Memory B cell (primary cell): ENCODE measurements at regions not wholly inside any gene's neighbourhood (a gene's known extent, or its start where the extent isn't known, plus 50 kb on each side); places are given as distances from the start of the nearest gene placed in this dataset.

Source experiments
- ATAC-seq: fragments of 150-1000 bp; cut with Tn5 transposase; 2 replicates; pipeline ENCODE4 v1.10.0; 2021; ENCODE audit warnings: low read depth, mild to moderate bottlenecking, moderate library complexity
- DNase-seq, 2 donors: peaks; one replicate each; pipeline ENCODE4 v3.0.0; 2022; ENCODE audit warnings: low spot score in 2 of 2
- H3K27ac Mint-ChIP-seq: one replicate; pipeline ENCODE4 v1.8.0; 2022; ENCODE audit warnings: mild to moderate bottlenecking, moderate library complexity, mixed read lengths
- H3K27me3 Mint-ChIP-seq: one replicate; pipeline ENCODE4 v1.8.0; 2022; ENCODE audit warnings: mixed read lengths
- H3K36me3 Mint-ChIP-seq: one replicate; pipeline ENCODE4 v1.8.0; 2022; ENCODE audit warnings: mild to moderate bottlenecking, mixed read lengths
- H3K4me1 Mint-ChIP-seq: one replicate; pipeline ENCODE4 v1.8.0; 2022; ENCODE audit warnings: mixed read lengths
- H3K4me3 Mint-ChIP-seq: one replicate; pipeline ENCODE4 v1.8.0; 2022; ENCODE audit warnings: mild to moderate bottlenecking, moderate library complexity, mixed read lengths
- H3K9me3 Mint-ChIP-seq: one replicate; pipeline ENCODE4 v1.8.0; 2022; ENCODE audit warnings: mixed read lengths

DNA sequence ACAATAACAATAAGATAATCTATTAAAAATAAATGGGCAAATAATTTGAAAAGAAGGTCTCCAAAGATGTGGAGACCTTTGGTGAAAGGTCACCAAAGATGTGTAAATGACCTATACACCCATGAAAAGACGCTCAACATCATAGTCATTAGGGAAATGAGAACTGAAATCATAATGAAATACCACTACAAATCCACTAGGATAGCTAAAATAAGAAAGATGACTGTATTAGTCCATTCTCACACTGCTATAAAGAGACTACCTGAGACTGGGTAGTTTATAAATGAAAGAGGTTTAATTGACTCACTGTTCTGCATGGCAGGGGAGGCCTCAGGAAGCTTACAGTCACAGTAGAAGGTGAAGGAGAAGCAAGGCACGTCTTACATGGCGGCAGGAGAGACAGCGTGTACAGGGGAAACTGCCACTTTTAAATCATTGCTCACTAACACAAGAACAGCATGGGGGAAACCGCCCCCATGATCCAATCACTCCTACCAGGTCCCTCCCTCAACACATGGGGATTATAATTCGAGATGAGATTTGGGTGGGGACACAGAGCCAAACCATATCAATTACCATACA is 339.6 kb downstream of the ENC1 start:
- ATAC-seq (no peak), DNase-seq (no peak)
- Mint-ChIP-seq H3K36me3 (no peaks in the 10 kb centered on the region), H3K9me3 (peaks cover 3% of the 10 kb centered on the region), H3K27me3 (no peaks in the 10 kb centered on the region), H3K27ac (no peak overlapping the region), H3K4me1 (no peaks in the 10 kb centered on the region), H3K4me3 (no peak overlapping the region)

DNA sequence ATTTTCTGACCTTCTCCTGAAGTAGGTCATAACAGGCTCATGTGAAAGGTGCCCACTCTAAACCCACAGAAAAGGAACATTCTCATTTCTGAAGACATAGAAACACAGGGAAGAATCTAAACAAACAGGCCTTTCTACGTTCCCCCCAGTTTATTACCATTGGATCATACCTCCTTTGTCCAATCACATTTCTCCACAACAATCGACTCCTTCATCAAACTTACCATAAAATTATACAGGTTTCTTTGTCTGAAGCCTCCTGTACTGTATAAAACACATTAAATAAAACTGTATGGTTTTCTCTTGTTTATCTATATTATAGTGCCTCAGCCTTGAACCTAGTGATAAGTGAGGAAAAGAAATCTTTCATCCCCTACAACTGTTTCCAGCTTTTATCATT is 340.7 kb downstream of the ENC1 start:
- Mint-ChIP-seq H3K27me3 (no peaks in the 10 kb centered on the region), H3K27ac (no peak overlapping the region), H3K4me1 (no peaks in the 10 kb centered on the region), H3K36me3 (no peaks in the 10 kb centered on the region), H3K4me3 (no peak overlapping the region), H3K9me3 (peaks cover 3% of the 10 kb centered on the region)
- DNase-seq (no peak), ATAC-seq (no peak)

DNA sequence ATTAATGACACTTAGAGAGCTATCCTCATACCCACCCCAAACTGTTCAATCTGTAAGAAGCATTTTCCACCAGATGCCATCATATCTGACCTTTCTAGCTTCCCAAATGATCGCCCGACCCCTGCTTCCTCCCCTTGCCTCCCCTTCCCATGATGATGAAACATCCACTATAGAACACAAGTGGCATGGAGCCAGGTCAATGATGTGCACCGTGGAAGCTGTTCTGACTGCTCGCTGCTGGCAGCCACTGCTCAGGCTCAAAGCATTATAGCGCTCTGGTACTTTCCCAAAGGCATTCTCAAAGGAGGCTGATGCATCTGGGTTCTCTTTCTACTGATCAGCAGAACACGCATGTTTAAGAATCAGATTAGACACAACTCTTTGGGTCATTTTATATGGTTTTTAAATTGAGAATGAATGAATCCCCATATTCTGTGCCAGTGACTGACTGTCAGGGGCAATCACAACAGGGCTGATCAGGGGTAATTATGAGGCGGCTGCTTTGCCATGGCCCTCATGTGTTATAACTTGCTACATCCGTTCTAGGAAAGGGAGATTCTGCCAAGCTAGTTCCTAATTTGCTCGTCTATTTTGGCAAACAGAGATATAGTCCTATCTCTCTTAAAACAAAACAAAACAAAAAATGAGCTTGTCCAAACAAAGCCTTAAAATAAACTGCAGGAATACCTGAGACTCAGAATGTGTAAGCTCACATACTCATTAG is 343.7 kb downstream of the ENC1 start:
- no peak overlapping the region for H3K27ac Mint-ChIP-seq
- H3K9me3 Mint-ChIP-seq: peaks cover 3% of the 10 kb centered on the region
- no peaks in the 10 kb centered on the region for H3K4me1 Mint-ChIP-seq
- peaks cover 2% of the 10 kb centered on the region for H3K27me3 Mint-ChIP-seq
- H3K4me3 Mint-ChIP-seq: no peak overlapping the region
- ATAC-seq: no peak
- no peaks in the 10 kb centered on the region for H3K36me3 Mint-ChIP-seq
- no peak for DNase-seq

DNA sequence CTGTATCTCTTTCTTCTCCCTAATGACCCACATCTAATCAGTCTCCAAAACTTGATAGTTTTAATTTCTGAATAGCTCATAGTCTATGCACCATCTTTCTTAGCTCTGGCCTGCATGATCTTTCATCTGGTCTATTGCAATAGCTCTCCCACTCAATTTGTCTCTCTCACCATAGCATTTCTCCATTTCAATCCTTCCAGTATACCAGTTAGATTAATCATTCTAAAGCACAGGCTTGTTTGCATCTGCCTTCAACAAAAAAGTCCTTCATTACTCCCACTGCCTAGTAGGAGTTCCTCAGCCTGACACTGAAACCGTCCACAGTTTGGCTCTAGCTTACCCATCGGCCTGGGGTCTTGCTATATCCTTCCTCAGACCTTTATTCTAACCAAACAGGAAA is 344.9 kb downstream of the ENC1 start:
- Mint-ChIP-seq H3K27ac (no peak overlapping the region), H3K4me3 (no peak overlapping the region), H3K36me3 (no peaks in the 10 kb centered on the region), H3K27me3 (peaks cover 2% of the 10 kb centered on the region), H3K4me1 (no peaks in the 10 kb centered on the region), H3K9me3 (no peaks in the 10 kb centered on the region)
- no peak for DNase-seq
- ATAC-seq: no peak

DNA sequence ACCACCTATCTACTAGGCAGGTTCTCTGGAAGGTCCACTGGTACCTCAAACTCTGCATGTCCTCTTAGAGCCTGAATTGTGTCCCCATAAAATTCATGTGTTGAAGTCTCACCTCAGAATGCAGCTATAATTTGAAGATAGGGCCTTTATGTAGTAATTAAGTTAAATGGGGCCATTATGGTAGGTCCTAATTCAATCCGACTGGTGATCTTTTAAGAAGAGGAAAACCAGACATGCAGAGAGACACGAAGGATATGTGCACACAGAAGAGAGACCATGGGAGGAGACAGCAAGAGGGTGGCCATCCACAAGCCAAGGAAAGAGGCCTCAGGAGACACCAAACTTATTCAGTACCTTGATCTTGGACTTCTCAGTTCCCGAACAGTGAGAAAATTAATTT is 345.4 kb downstream of the ENC1 start:
- no peaks in the 10 kb centered on the region for H3K36me3 Mint-ChIP-seq
- ATAC-seq (no peak), DNase-seq (no peak)
- no peaks in the 10 kb centered on the region for H3K4me1 Mint-ChIP-seq
- no peak overlapping the region for H3K27ac Mint-ChIP-seq
- H3K9me3 Mint-ChIP-seq: no peaks in the 10 kb centered on the region
- H3K27me3 Mint-ChIP-seq: peaks cover 2% of the 10 kb centered on the region
- no peak overlapping the region for H3K4me3 Mint-ChIP-seq

DNA sequence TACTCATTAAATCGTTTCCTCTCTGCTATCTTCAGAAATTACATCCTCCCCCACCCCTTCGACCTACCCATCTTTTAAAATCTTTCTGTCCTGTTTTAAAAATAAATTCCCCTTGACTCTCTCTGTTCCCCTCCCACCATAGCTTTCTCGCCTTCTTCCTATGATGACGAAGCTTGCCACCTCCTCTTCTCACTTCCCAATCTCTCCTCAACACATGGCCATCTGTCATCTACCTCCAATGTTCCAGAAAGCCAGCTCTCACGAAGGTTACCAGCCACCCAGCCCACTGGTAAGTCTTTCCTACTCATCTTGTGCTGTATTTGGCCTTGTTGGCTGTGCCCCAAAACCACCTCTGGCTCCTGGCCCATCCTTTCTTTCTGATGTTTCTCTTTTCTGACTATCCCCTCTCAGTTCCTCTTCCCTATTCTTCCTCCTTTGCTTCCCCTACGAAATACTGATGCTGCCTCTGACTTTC is 346.3 kb downstream of the ENC1 start:
- H3K9me3 Mint-ChIP-seq: no peaks in the 10 kb centered on the region
- H3K27me3 Mint-ChIP-seq: peaks cover 2% of the 10 kb centered on the region
- H3K4me1 Mint-ChIP-seq: no peaks in the 10 kb centered on the region
- no peak overlapping the region for H3K4me3 Mint-ChIP-seq
- H3K27ac Mint-ChIP-seq: no peak overlapping the region
- no peak for ATAC-seq
- no peak for DNase-seq
- H3K36me3 Mint-ChIP-seq: no peaks in the 10 kb centered on the region

DNA sequence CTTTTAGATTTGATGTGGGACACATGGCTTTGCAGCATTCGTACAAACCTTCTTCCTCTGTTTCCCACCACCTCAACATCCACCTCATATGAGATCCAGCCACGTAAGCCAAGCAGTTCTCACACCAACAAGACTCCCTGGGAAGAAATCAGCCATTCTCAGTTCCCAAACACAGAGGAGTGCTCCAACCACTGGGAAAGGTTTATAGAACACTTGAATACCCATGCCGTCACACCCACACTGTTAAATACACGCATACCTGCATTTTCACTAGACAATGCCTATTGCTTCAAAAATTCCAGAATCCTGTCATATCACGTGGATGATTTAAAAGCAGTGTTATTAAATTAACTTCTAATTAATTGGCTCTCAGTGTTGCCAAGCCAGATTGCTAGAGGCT is 347.3 kb downstream of the ENC1 start:
- H3K4me1 Mint-ChIP-seq: no peaks in the 10 kb centered on the region
- ATAC-seq (no peak), DNase-seq (no peak)
- H3K36me3 Mint-ChIP-seq: no peaks in the 10 kb centered on the region
- no peaks in the 10 kb centered on the region for H3K9me3 Mint-ChIP-seq
- peaks cover 2% of the 10 kb centered on the region for H3K27me3 Mint-ChIP-seq
- H3K4me3 Mint-ChIP-seq: no peak overlapping the region
- H3K27ac Mint-ChIP-seq: no peak overlapping the region

DNA sequence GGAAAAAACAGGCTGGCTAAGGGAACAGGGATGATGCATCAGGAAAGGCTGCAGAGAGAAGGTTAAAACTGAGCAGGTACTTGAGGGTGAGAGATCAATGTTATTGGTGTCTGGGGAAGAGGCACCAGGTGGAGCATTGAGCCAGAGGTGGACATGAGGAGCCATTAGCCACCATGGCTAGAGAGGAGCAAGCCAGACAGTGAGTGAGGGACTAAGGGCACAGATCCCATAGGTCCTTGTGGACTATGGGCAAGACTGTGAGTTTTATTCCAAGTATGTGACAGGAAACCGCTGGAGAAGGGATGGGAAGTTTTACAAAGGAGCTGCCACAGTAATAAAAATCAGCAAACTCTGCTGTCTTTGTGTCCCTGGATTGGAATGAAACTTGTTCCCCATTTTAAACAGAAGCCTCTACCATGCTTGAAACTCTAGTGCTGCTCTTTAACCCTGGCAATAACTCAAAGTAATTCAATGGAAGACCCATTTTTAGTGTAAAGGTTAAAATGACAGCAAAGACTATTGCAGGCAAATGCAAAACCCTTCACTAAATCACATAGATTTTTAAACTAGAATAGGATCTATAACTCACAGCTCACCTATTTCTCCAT is 349.8 kb downstream of the ENC1 start:
- no peak overlapping the region for H3K27ac Mint-ChIP-seq
- H3K4me3 Mint-ChIP-seq: no peak overlapping the region
- H3K27me3 Mint-ChIP-seq: peaks cover 3% of the 10 kb centered on the region
- no peaks in the 10 kb centered on the region for H3K4me1 Mint-ChIP-seq
- no peaks in the 10 kb centered on the region for H3K9me3 Mint-ChIP-seq
- ATAC-seq: no peak
- H3K36me3 Mint-ChIP-seq: no peaks in the 10 kb centered on the region
- DNase-seq: no peak

DNA sequence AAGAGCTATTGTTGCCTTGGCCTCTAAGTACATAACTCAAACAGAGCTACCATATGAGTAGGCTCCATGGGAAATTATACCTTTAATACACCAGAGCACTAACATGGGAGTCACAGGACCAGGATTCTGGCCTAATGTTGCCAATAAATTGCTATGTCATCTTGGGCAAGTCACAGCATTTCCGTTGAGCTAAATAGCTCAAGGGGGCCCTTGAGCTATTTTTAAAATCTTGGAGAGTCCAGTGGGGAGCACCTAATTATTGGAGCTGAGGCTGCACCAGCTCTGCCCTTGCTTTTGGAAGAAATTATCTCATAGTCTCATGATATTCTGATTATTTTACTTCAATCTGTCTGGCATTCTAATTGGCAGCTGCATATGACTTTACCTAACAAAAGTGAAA is 350.8 kb downstream of the ENC1 start:
- Mint-ChIP-seq H3K4me3 (no peak overlapping the region), H3K9me3 (no peaks in the 10 kb centered on the region), H3K27ac (no peak overlapping the region), H3K27me3 (peaks cover 3% of the 10 kb centered on the region), H3K4me1 (no peaks in the 10 kb centered on the region), H3K36me3 (no peaks in the 10 kb centered on the region)
- ATAC-seq (no peak), DNase-seq (no peak)

DNA sequence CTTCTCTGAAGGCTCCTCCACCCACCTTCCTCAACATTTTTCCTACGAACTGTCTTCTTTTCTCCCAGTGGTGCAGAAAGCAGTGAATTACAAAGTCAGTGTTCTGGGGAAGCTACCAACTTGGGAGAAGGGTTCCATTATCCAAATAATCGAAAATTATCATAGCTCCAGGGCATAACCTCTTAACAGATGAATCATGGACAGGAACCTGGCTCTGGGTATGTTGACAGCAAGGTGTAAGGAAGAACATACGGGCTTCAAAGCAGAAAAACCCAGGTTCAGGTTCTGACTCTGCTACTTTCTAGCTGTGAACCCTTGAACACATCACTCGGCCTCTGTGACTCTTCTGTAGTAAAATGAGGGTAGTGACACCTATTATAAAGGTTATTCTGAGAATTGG is 351.3 kb downstream of the ENC1 start:
- Mint-ChIP-seq H3K9me3 (no peaks in the 10 kb centered on the region), H3K27me3 (peaks cover 5% of the 10 kb centered on the region), H3K4me3 (no peak overlapping the region), H3K36me3 (no peaks in the 10 kb centered on the region), H3K27ac (no peak overlapping the region), H3K4me1 (no peaks in the 10 kb centered on the region)
- ATAC-seq (no peak), DNase-seq (no peak)

DNA sequence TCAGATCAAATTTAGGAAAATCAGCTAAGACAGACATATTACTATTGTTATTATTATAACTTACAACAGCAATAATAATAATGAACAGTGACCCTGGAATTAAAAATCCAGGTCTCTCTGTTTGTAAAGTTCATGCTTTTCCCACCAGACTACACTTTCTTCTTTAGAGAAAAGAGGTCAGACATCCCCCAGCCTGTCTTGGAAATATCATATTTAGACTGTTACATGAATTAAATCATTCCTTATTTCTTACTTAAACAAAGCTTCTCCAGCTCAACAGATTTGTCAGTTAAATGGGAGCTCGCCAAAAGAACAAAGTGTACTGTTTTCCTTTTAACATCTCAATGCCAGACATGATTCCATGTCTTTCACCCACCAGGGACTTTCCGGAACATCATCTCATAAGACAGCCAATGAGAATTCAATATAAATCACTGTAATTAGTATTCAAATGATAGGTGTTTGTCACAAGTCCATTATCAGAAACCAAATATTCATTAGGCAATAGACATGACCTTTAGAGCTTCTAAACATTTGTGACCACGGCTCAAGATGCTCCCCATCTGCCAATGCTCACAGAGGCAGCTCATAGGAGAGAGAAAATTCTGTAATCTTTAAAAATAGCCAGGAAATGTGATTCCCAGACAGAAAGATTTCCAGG is 351.9 kb downstream of the ENC1 start:
- Mint-ChIP-seq H3K27ac (no peak overlapping the region), H3K4me3 (no peak overlapping the region), H3K36me3 (no peaks in the 10 kb centered on the region), H3K4me1 (no peaks in the 10 kb centered on the region), H3K9me3 (no peaks in the 10 kb centered on the region), H3K27me3 (peaks cover 8% of the 10 kb centered on the region)
- DNase-seq (no peak), ATAC-seq (no peak)

DNA sequence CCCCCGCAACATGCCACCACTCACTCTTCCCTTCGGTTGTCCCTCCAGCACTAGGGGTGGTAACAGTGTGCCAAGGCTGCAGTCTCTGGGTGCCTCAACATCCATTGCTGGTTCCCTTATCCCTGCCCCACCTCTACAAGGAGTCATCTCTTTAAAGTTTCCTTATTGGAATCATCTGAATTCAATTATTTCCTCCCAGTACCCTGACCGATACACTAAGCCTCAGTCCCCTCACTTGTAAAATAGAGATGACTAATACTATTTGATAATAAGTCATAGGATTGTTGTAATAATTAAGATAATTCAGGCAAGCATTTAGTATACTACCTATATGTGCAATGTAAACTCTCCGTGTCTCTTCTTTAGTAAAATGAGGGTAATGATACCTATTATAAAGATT is 352.5 kb downstream of the ENC1 start:
- DNase-seq: no peak
- Mint-ChIP-seq H3K36me3 (no peaks in the 10 kb centered on the region), H3K9me3 (no peaks in the 10 kb centered on the region), H3K4me3 (no peak overlapping the region), H3K27ac (no peak overlapping the region), H3K4me1 (no peaks in the 10 kb centered on the region), H3K27me3 (peaks cover 7% of the 10 kb centered on the region)
- ATAC-seq: no peak

DNA sequence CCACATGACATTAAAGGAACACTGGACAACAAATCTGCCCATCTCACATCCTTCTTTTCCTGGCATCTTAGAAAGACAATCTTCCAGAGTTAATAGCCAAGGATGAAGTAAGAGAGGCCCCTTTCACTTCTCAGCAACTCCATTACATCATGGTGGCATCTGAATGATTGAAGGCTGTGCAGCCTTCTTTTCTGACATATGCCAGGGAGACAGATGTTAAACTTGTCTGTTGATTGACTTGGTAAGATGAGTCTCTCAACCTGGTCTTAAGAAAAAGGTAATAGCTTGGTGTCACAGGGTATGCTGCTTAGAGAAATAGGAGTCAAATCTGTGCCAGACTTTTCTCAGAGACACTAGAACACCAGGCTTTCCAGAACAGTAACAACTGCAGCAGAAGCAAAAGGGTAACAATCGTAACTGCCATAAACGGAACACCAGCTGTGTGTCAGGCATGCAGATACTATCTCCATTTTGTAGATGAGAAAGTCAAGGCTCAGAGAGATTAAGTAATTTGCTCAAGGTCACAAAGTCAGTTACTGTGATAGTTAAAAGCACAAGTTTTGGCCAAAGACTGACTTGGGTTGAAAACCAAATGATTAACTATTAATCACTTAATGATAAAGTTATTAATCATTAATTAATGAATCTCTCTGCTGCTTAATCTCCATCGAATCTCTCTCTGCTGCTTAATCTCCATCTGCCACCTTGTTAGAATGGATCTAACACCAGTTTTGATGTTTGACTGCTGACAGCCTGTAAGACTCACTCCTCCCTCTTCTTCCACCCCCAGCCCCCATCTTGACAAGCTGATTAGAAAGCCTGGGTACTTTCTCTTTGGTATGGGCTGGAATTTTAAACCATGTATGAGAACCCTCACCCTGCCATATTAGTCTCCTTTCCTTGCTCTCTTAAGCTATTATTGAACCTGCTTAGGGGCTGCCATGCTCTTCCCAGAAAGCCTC is 353.5 kb downstream of the ENC1 start:
- Mint-ChIP-seq H3K36me3 (no peaks in the 10 kb centered on the region), H3K4me1 (no peaks in the 10 kb centered on the region), H3K9me3 (no peaks in the 10 kb centered on the region), H3K27ac (no peak overlapping the region), H3K27me3 (peaks cover 6% of the 10 kb centered on the region), H3K4me3 (no peak overlapping the region)
- no peak for ATAC-seq
- no peak for DNase-seq
